Panc1 (cell line): ENCODE measurements at regions not wholly inside any gene's neighbourhood (a gene's known extent, or its start where the extent isn't known, plus 50 kb on each side); places are given as distances from the start of the nearest gene placed in this dataset.
"Not testable (repeated sequence)": the region's sequence is repeated elsewhere in the genome, so short reads cannot be mapped to it uniquely, and the experiment has no call there.

Experiments
- ATAC-seq: fragments of 200-7000 bp; cut with Tn5 transposase; 2 replicates; pipeline ENCODE4 v1.9.1; 2020; ENCODE audit warnings: mild to moderate bottlenecking, moderate library complexity
- BruUV-seq: library from RNA; stranded (reverse); fragments of 400-500 nt; replicated peaks from 2 replicates; lab custom pipeline; 2021; lab: Mats Ljungman, UMichigan
- CTCF ChIA-PET: fragments of 300-600 bp; sonication (Branson Sonifier 250); formaldehyde crosslinking; loops from one replicate; lab custom pipeline; 2022; ENCODE audit warnings: antibody characterized with exemption; lab: Charles Lee
- POLR2A ChIA-PET: fragments of 300-600 bp; sonication (Branson Sonifier 250); formaldehyde crosslinking; loops from one replicate; lab custom pipeline; 2022; ENCODE audit warnings: antibody characterized with exemption; lab: Charles Lee
- DNase-seq: peaks from one replicate; pipeline ENCODE4 v3.0.0-alpha.2; 2010; ENCODE audit warnings: low read depth, low spot score
- H3K27ac ChIP-seq: 2 replicates; pipeline ENCODE4 v1.5.1; 2011; ENCODE audit warnings: mild to moderate bottlenecking, low read length, inconsistent platforms
- H3K27me3 ChIP-seq: fragments of 200-500 bp; sonication (Bioruptor generic); 2 replicates; pipeline ENCODE4 v1.6.0; 2014; ENCODE audit warnings: low read length, inconsistent platforms; ENCODE audit not compliant: control insufficient read depth, insufficient read depth
- H3K36me3 ChIP-seq: fragments of 200-500 bp; sonication (Bioruptor generic); 2 replicates; pipeline ENCODE4 v1.5.1; 2014; ENCODE audit warnings: inconsistent platforms, mild to moderate bottlenecking, low read length, moderate library complexity; ENCODE audit not compliant: control insufficient read depth, insufficient read depth
- H3K4me1 ChIP-seq: 2 replicates; pipeline ENCODE4 v1.5.1; 2011; ENCODE audit warnings: inconsistent platforms, mild to moderate bottlenecking, low read length, moderate library complexity; ENCODE audit not compliant: control insufficient read depth, insufficient read depth
- H3K4me3 ChIP-seq, 2 experiments: 2 replicates each; pipeline ENCODE4 v1.5.1; 2011 to 2012; ENCODE audit warnings: low read depth in 2 of 2, low read length in 2 of 2, mild to moderate bottlenecking in 2 of 2, inconsistent platforms in 1 of 2, moderate library complexity in 1 of 2
- H3K9me3 ChIP-seq: fragments of 200-500 bp; sonication (Bioruptor generic); 2 replicates; pipeline ENCODE4 v1.5.1; 2014; ENCODE audit warnings: low read depth, mild to moderate bottlenecking, inconsistent platforms, low read length, moderate library complexity; ENCODE audit not compliant: control insufficient read depth, insufficient read depth
- POLR2AphosphoS5 ChIP-seq: IDR thresholded peaks from 2 replicates; pipeline ENCODE4 v1.6.1; 2012; ENCODE audit warnings: mild to moderate bottlenecking, low read depth, low read length, moderate library complexity
- SIN3A ChIP-seq: IDR thresholded peaks from 2 replicates; pipeline ENCODE4 v1.6.1; 2012; ENCODE audit warnings: low read depth, mild to moderate bottlenecking, low read length, moderate library complexity, borderline replicate concordance; ENCODE audit not compliant: insufficient read depth
- TCF7L2 ChIP-seq: IDR thresholded peaks from 2 replicates; pipeline ENCODE4 v1.6.1; 2011; ENCODE audit warnings: mild to moderate bottlenecking, low read depth, low read length, inconsistent platforms
- in situ Hi-C: cut with HindIII; loops from 2 replicates; pipeline ENCODE4 v1.10.0; 2016; ENCODE audit warnings: low sequenced_read_pairs, low pct_unique_long_range_greater_than_20kb
- intact Hi-C: fragments of 100-400 bp; cut with micrococcal nuclease; formaldehyde crosslinking; loops from one replicate; pipeline ENCODE4 v1.10.0; 2022; ENCODE audit not compliant: unreplicated experiment
- TF ChIP-seq, protein P1 (sequence below): fragments of 450-650 bp; IDR thresholded peaks from 2 replicates; pipeline ENCODE4 v1.5.1; 2017; ENCODE audit warnings: mild to moderate bottlenecking
- TF ChIP-seq, protein P2 (sequence below), 2 experiments: IDR thresholded peaks; 2 replicates each; pipeline ENCODE4 v1.6.1; 2011 to 2012; ENCODE audit warnings: low read depth in 2 of 2, control low read depth in 1 of 2, low read length in 1 of 2, mild to moderate bottlenecking in 1 of 2, moderate library complexity in 1 of 2; ENCODE audit not compliant: insufficient read depth in 1 of 2

DNA sequence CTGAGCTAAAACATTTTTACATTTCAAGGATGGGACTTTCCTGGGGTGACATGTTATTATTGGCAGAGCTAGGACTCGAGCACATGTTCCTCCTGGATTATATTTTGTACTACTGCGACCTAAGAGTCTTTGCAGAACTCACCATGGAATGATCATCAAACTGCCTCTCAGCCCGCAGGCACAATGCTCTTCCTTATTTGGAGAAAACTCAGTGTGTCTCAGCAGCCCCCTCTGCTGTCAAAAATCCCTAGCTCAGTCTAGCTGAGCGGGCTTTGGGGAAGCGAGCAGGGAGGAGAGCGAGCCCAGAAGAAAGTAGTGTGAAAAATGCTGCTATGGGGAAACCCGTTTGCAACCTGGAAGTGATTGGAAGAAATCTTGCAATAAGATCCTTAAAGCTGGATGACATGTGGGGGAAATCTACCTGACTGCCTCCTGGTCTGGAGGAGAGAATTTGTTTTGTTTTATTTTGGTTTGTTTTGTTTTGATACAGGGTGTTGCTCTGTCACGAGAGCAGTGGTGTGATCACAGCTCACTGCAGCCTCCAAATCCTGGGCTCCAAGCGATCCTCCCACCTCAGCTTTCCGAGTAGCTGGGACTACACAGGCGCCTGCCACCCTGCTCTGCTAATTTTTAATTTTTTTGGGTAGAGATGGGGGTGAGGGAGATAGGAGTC is 89.9 kb upstream of the CLINT1 start:
- no peaks in the 10 kb centered on the region for H3K27me3 ChIP-seq
- intact Hi-C loops (loop anchor here (5.0 to 10.0 kb wide), 2 partner anchors 94 to 127 kb away; partner anchors contain the start of gene CLINT1), in situ Hi-C loops (no loop called here)
- ChIA-PET CTCF (interaction anchor here (0.5 to 1.2 kb wide), 6 partner anchors 93 to 1543 kb away, joined by 3 to 8 read pairs (median 4); partner anchors contain the start of gene THG1L), POLR2A (no interaction called here)
- peak overlapping the region in 1 of 2 experiments; percentile 33; a peak in 2 of 4 replicates for H3K4me3 ChIP-seq
- no peak overlapping the region for H3K27ac ChIP-seq
- no peak for TF ChIP-seq POLR2AphosphoS5
- TF ChIP-seq, protein P1, sequence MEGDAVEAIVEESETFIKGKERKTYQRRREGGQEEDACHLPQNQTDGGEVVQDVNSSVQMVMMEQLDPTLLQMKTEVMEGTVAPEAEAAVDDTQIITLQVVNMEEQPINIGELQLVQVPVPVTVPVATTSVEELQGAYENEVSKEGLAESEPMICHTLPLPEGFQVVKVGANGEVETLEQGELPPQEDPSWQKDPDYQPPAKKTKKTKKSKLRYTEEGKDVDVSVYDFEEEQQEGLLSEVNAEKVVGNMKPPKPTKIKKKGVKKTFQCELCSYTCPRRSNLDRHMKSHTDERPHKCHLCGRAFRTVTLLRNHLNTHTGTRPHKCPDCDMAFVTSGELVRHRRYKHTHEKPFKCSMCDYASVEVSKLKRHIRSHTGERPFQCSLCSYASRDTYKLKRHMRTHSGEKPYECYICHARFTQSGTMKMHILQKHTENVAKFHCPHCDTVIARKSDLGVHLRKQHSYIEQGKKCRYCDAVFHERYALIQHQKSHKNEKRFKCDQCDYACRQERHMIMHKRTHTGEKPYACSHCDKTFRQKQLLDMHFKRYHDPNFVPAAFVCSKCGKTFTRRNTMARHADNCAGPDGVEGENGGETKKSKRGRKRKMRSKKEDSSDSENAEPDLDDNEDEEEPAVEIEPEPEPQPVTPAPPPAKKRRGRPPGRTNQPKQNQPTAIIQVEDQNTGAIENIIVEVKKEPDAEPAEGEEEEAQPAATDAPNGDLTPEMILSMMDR, result peak; percentile 92
- TF ChIP-seq, protein P2, sequence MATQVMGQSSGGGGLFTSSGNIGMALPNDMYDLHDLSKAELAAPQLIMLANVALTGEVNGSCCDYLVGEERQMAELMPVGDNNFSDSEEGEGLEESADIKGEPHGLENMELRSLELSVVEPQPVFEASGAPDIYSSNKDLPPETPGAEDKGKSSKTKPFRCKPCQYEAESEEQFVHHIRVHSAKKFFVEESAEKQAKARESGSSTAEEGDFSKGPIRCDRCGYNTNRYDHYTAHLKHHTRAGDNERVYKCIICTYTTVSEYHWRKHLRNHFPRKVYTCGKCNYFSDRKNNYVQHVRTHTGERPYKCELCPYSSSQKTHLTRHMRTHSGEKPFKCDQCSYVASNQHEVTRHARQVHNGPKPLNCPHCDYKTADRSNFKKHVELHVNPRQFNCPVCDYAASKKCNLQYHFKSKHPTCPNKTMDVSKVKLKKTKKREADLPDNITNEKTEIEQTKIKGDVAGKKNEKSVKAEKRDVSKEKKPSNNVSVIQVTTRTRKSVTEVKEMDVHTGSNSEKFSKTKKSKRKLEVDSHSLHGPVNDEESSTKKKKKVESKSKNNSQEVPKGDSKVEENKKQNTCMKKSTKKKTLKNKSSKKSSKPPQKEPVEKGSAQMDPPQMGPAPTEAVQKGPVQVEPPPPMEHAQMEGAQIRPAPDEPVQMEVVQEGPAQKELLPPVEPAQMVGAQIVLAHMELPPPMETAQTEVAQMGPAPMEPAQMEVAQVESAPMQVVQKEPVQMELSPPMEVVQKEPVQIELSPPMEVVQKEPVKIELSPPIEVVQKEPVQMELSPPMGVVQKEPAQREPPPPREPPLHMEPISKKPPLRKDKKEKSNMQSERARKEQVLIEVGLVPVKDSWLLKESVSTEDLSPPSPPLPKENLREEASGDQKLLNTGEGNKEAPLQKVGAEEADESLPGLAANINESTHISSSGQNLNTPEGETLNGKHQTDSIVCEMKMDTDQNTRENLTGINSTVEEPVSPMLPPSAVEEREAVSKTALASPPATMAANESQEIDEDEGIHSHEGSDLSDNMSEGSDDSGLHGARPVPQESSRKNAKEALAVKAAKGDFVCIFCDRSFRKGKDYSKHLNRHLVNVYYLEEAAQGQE (IDR thresholded peaks at IDR 0.05; ENCODE audit: insufficient read depth in 1 of 2, low read depth in 2 of 2, low read length in 1 of 2), result no peak
- no peaks in the 10 kb centered on the region for H3K9me3 ChIP-seq
- no peaks in the 10 kb centered on the region for H3K36me3 ChIP-seq
- BruUV-seq, result no TSS peak
- ATAC-seq (peak; percentile 99), DNase-seq (peak; percentile 84)
- 0 out of 2 replicates have a peak, but pooled peaks cover 2% of the 10 kb centered on the region for H3K4me1 ChIP-seq

DNA sequence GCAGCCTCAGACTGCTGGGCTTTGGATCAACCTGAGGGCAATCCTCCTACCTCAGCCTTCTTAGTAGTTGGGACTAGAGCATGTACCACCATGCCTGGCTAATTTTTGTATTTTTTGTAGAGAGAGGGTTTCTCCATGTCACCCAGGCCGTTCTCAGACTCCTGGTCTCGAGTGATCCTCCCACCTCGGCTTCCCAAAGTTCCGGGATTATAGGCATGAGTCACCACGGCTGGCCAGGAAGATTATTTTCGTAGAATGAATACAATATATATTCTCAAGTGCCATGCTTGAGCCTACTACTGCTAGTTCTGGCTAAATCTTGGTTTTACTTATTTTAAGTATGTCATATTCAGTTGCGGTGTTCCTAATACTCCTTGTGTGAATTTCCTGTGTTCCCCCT is 88.2 kb upstream of the CLINT1 start:
- Histone ChIP-seq H3K4me1 (0 out of 2 replicates have a peak, but pooled peaks cover 2% of the 10 kb centered on the region), H3K9me3 (no peaks in the 10 kb centered on the region), H3K27ac (no peak overlapping the region), H3K4me3 (no peak overlapping the region), H3K36me3 (no peaks in the 10 kb centered on the region), H3K27me3 (no peaks in the 10 kb centered on the region)
- ChIA-PET POLR2A (no interaction called here), CTCF (no interaction called here)
- intact Hi-C loops (loop anchor here (5.0 to 10.0 kb wide), 2 partner anchors 92 to 125 kb away; partner anchors contain the start of gene CLINT1), in situ Hi-C loops (no loop called here)
- ATAC-seq (no peak), DNase-seq (no peak)
- no TSS peak for BruUV-seq
- TF ChIP-seq, protein P2 (IDR thresholded peaks at IDR 0.05; ENCODE audit: insufficient read depth in 1 of 2, low read depth in 2 of 2, low read length in 1 of 2), result no peak
- TF ChIP-seq TCF7L2, result no peak
- TF ChIP-seq, protein P1, result no peak
- no peak for TF ChIP-seq POLR2AphosphoS5
- no peak for TF ChIP-seq SIN3A

DNA sequence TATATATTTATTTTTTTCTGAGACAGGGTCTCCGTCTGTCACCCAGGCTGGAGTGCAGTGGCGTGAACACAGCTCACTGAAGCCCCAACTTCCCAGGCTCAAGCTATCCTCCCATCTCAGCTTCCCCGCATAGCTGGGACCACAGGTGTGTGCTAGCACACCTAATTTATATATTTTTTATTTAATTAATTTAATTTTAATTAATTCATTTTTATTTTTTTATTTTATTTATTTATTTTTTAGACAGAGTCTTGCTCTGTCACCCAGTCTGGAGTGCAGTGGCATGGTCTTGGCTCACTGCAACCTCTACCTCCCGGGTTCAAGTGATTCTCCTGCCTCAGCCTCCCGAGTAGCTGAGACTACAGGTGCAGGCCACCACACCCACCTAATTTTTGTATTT is 86.9 kb upstream of the CLINT1 start:
- in situ Hi-C loops, H3K36me3 ChIP-seq, H3K27ac ChIP-seq, H3K27me3 ChIP-seq, H3K4me1 ChIP-seq, ATAC-seq, DNase-seq, H3K4me3 ChIP-seq, BruUV-seq, CTCF ChIA-PET, H3K9me3 ChIP-seq, POLR2A ChIA-PET: not testable (repeated sequence)
- intact Hi-C loops, result loop anchor here (5.0 to 10.0 kb wide), 2 partner anchors 91 to 124 kb away; partner anchors contain the start of gene CLINT1
